ENCODE measurements at regions not wholly inside any gene's neighbourhood (a gene's known extent, or its start where the extent isn't known, plus 50 kb on each side); places are given as distances from the start of the nearest gene placed in this dataset.
"Not testable (repeated sequence)": the region's sequence is repeated elsewhere in the genome, so short reads cannot be mapped to it uniquely, and the experiment has no call there.

DNA sequence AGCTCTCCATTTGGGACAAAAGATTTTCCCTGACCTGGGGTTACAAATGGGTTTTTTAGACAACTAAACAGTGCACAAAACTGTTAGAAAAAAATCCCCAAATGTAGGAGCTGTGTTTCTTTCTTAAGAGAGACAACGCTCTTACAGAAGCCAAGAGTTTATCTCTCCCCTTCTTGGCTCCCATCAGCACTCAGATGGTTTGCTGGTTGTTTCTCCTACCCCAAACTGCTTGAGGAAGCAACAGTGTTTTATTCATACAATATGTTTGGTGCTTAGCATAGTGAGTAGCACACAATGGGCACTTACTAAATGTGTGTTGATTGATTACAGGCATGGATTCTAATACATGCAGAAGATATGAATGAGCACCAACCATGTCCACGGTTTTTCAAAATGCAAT, 209.5 kb upstream of the ANO5 start:
- Histone ChIP-seq H3K27me3 (no peaks in the 10 kb centered on the region), H3K9me3 (no peaks in the 10 kb centered on the region), H3K4me3 (no peak overlapping the region), H3K27ac (no peak overlapping the region), H3K36me3 (no peaks in the 10 kb centered on the region), H3K4me1 (no peaks in the 10 kb centered on the region)
- DNase-seq, result no peak
- TF ChIP-seq EP300 (IDR thresholded peaks at IDR 0.05) (no peak), POLR2A (IDR thresholded peaks at IDR 0.05) (no peak), POLR2AphosphoS5 (IDR thresholded peaks at IDR 0.05) (no peak)
- TF ChIP-seq, protein P1, sequence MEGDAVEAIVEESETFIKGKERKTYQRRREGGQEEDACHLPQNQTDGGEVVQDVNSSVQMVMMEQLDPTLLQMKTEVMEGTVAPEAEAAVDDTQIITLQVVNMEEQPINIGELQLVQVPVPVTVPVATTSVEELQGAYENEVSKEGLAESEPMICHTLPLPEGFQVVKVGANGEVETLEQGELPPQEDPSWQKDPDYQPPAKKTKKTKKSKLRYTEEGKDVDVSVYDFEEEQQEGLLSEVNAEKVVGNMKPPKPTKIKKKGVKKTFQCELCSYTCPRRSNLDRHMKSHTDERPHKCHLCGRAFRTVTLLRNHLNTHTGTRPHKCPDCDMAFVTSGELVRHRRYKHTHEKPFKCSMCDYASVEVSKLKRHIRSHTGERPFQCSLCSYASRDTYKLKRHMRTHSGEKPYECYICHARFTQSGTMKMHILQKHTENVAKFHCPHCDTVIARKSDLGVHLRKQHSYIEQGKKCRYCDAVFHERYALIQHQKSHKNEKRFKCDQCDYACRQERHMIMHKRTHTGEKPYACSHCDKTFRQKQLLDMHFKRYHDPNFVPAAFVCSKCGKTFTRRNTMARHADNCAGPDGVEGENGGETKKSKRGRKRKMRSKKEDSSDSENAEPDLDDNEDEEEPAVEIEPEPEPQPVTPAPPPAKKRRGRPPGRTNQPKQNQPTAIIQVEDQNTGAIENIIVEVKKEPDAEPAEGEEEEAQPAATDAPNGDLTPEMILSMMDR (IDR thresholded peaks at IDR 0.05), result no peak
- intact Hi-C loops (cut with DNase I), result no loop called here
- 74 to 82% methylated on average over 2 of the region's 2 CpGs for WGBS, 2 donors

DNA sequence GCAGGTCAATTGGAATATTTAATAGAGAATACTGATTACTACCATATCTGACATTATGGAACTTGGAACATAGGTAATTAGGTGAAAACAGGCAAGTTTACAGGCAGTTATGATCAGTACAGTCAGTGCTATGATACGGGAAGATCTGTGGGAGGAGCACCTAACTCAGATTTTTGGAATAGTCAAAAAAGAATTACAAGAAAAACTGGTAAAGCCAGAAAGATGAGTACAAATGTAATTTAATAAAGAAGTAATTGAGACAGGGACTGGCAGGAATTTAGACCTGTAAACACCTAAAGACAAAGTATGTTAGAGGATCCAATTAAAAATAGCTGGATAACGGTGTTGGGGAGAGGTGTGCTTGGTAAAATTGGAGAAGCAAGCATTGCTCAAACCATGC, 206.5 kb upstream of the ANO5 start:
- intact Hi-C loops (cut with DNase I), result no loop called here
- no peak for DNase-seq
- H3K27ac ChIP-seq, result no peak overlapping the region
- 67 to 81% methylated on average over 2 of the region's 2 CpGs for WGBS, 2 donors
- H3K4me1 ChIP-seq, result no peaks in the 10 kb centered on the region
- TF ChIP-seq POLR2A (IDR thresholded peaks at IDR 0.05), result no peak
- TF ChIP-seq EP300 (IDR thresholded peaks at IDR 0.05), result no peak
- TF ChIP-seq POLR2AphosphoS5 (IDR thresholded peaks at IDR 0.05), result no peak
- TF ChIP-seq, protein P1 (IDR thresholded peaks at IDR 0.05), result no peak
- H3K36me3 ChIP-seq, result no peaks in the 10 kb centered on the region
- no peaks in the 10 kb centered on the region for H3K27me3 ChIP-seq
- H3K9me3 ChIP-seq, result no peaks in the 10 kb centered on the region
- no peak overlapping the region for H3K4me3 ChIP-seq

DNA sequence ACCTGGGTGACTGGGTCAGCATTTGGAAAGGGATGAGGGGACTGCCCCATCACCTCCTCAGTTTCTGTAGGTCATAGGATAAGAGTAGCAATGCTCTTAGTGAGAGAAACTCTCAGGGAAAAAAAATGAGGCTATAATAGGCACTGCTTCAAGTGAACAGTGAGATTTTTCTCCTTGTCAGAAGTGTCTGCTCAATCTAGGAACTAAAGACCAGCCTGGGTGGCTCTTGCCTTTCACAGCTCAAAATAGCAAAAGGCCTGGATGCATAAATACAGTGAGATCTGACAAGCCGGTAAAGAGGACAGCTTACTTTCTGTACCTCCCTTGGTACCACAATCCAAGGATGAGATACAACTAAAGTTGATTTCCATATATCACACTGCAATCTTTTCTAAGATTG, 205.6 kb upstream of the ANO5 start:
- no peak overlapping the region for H3K4me3 ChIP-seq
- no peaks in the 10 kb centered on the region for H3K4me1 ChIP-seq
- 87 to 93% methylated on average over 1 of the region's 1 CpG for WGBS, 2 donors
- no peak for DNase-seq
- no peaks in the 10 kb centered on the region for H3K36me3 ChIP-seq
- TF ChIP-seq EP300 (IDR thresholded peaks at IDR 0.05), result no peak
- TF ChIP-seq, protein P1 (IDR thresholded peaks at IDR 0.05), result no peak
- TF ChIP-seq POLR2AphosphoS5 (IDR thresholded peaks at IDR 0.05), result no peak
- TF ChIP-seq POLR2A (IDR thresholded peaks at IDR 0.05), result no peak
- intact Hi-C loops (cut with DNase I), result no loop called here
- H3K27me3 ChIP-seq, result no peaks in the 10 kb centered on the region
- no peak overlapping the region for H3K27ac ChIP-seq
- no peaks in the 10 kb centered on the region for H3K9me3 ChIP-seq

DNA sequence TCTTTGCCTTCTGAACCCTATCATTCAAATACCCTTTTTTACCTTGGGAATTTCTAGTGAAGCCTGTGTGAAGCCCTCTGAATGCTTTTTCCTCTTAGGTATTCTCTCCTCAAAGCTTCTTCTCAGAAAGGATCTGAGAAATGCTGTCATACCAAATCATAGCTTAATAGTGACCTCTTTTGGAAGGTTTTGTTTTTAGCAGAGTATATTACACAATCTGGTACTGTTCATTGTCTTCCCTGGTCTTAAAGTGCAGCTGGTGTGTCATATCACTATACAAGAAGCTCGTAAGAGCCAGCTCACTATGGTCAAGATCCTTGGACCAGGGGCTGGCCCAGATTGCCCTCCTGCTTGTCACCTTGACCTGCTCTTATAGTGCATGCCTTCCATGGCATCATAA, 204.4 kb upstream of the ANO5 start:
- TF ChIP-seq POLR2A (IDR thresholded peaks at IDR 0.05), result no peak
- TF ChIP-seq, protein P1 (IDR thresholded peaks at IDR 0.05), result no peak
- Histone ChIP-seq H3K36me3 (no peaks in the 10 kb centered on the region), H3K9me3 (no peaks in the 10 kb centered on the region), H3K4me3 (no peak overlapping the region), H3K4me1 (no peaks in the 10 kb centered on the region), H3K27ac (no peak overlapping the region), H3K27me3 (no peaks in the 10 kb centered on the region)
- WGBS, 2 donors, result 27 to 37% methylated on average over 1 of the region's 1 CpG
- intact Hi-C loops (cut with DNase I), result no loop called here
- DNase-seq, result no peak

DNA sequence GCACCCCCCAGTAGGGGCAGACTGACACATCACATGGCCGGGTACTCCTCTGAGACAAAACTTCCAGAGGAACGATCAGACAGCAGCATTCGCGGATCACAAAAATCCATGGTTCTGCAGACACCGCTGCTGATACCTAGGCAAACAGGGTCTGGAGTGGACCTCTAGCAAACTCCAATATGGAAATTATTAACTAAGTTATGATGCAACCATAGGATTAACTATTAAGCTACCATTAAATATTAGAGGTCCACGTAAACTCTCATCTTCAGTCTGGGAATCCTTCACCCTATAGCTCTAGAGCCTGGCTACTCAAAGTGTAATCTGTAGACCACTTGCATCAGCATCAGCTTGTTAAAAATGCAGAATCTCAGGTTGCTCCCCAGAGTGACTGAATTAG, 191.1 kb upstream of the ANO5 start:
- H3K9me3 ChIP-seq; H3K4me1 ChIP-seq; H3K36me3 ChIP-seq; H3K27me3 ChIP-seq; DNase-seq; H3K27ac ChIP-seq; H3K4me3 ChIP-seq; intact Hi-C loops (cut with DNase I): not testable (repeated sequence)
- 95% methylated on average over 6 of the region's 6 CpGs for WGBS, 2 donors

All from sigmoid colon (tissue), 6 donors.